ENCODE measurements at regions not wholly inside any gene's neighbourhood (a gene's known extent, or its start where the extent isn't known, plus 50 kb on each side); places are given as distances from the start of the nearest gene placed in this dataset.

GRCh38 chr6:151730496-151730870 is 77.0 kb upstream of the ESR1 start:
- DNase-seq (ENCODE audit: extremely low spot score), result no peak
- POLR2A ChIA-PET, result no interaction called here
- CTCF ChIA-PET, result no interaction called here
- TF ChIP-seq SP1 (IDR thresholded peaks at IDR 0.05) (no peak), LEF1 (IDR thresholded peaks at IDR 0.05; ENCODE audit: borderline replicate concordance) (no peak), ELF4 (IDR thresholded peaks at IDR 0.05) (no peak), FOXM1 (IDR thresholded peaks at IDR 0.05; ENCODE audit: borderline replicate concordance) (no peak), FOXA1 (IDR thresholded peaks at IDR 0.05) (no peak), BHLHE40 (IDR thresholded peaks at IDR 0.05; ENCODE audit: borderline replicate concordance) (no peak), ZNF384 (IDR thresholded peaks at IDR 0.05) (no peak), CTBP1 (IDR thresholded peaks at IDR 0.05; ENCODE audit: borderline replicate concordance) (no peak), NFRKB (IDR thresholded peaks at IDR 0.05) (no peak), TARDBP (IDR thresholded peaks at IDR 0.05) (no peak)

- no peak for DNase-seq (ENCODE audit: extremely low spot score)
- ChIA-PET POLR2A (no interaction called here), CTCF (interaction anchor here (0.6 kb wide), 1 partner anchor 1608 kb away, joined by 3 read pairs; no protein-coding TSS in a partner anchor)
- TF ChIP-seq, protein P1, sequence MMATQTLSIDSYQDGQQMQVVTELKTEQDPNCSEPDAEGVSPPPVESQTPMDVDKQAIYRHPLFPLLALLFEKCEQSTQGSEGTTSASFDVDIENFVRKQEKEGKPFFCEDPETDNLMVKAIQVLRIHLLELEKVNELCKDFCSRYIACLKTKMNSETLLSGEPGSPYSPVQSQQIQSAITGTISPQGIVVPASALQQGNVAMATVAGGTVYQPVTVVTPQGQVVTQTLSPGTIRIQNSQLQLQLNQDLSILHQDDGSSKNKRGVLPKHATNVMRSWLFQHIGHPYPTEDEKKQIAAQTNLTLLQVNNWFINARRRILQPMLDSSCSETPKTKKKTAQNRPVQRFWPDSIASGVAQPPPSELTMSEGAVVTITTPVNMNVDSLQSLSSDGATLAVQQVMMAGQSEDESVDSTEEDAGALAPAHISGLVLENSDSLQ (IDR thresholded peaks at IDR 0.05), result no peak
- TF ChIP-seq TARDBP (IDR thresholded peaks at IDR 0.05) (no peak), SP1 (IDR thresholded peaks at IDR 0.05) (no peak), ARNT (IDR thresholded peaks at IDR 0.05) (no peak), LEF1 (IDR thresholded peaks at IDR 0.05; ENCODE audit: borderline replicate concordance) (no peak), FOXK2 (IDR thresholded peaks at IDR 0.05) (no peak), ZNF384 (IDR thresholded peaks at IDR 0.05) (no peak), HDGF (IDR thresholded peaks at IDR 0.05; ENCODE audit: borderline replicate concordance) (no peak), L3MBTL2 (conservative IDR thresholded peaks at IDR 0.05) (no peak), SUZ12 (IDR thresholded peaks at IDR 0.05) (no peak), FOXA1 (IDR thresholded peaks at IDR 0.05) (no peak), NFRKB (IDR thresholded peaks at IDR 0.05) (no peak), ELF4 (IDR thresholded peaks at IDR 0.05) (no peak), BHLHE40 (IDR thresholded peaks at IDR 0.05; ENCODE audit: borderline replicate concordance) (no peak)
Observed at GRCh38 chr6:151731313-151731712, 76.2 kb upstream of the ESR1 start.

GRCh38 chr6:151733680-151734320 is 73.7 kb upstream of the ESR1 start:
- ChIA-PET CTCF (interaction anchor here (0.6 kb wide), 2 partner anchors 544 to 946 kb away, joined by 3 read pairs; no protein-coding TSS in a partner anchor), POLR2A (no interaction called here)
- DNase-seq (ENCODE audit: extremely low spot score), result no peak
- TF ChIP-seq LEF1 (IDR thresholded peaks at IDR 0.05; ENCODE audit: borderline replicate concordance) (no peak), TARDBP (IDR thresholded peaks at IDR 0.05) (no peak), BHLHE40 (IDR thresholded peaks at IDR 0.05; ENCODE audit: borderline replicate concordance) (no peak), ARNT (IDR thresholded peaks at IDR 0.05) (no peak), ELF4 (IDR thresholded peaks at IDR 0.05) (no peak), SUZ12 (IDR thresholded peaks at IDR 0.05) (no peak), FOXK2 (IDR thresholded peaks at IDR 0.05) (no peak), ZNF384 (IDR thresholded peaks at IDR 0.05) (no peak), HDGF (IDR thresholded peaks at IDR 0.05; ENCODE audit: borderline replicate concordance) (no peak), NFRKB (IDR thresholded peaks at IDR 0.05) (no peak), L3MBTL2 (conservative IDR thresholded peaks at IDR 0.05) (no peak), CTBP1 (IDR thresholded peaks at IDR 0.05; ENCODE audit: borderline replicate concordance) (no peak), FOXA1 (IDR thresholded peaks at IDR 0.05) (no peak), FOXM1 (IDR thresholded peaks at IDR 0.05; ENCODE audit: borderline replicate concordance) (no peak), SP1 (IDR thresholded peaks at IDR 0.05) (no peak)
- TF ChIP-seq, protein P1 (IDR thresholded peaks at IDR 0.05), result no peak

DNA sequence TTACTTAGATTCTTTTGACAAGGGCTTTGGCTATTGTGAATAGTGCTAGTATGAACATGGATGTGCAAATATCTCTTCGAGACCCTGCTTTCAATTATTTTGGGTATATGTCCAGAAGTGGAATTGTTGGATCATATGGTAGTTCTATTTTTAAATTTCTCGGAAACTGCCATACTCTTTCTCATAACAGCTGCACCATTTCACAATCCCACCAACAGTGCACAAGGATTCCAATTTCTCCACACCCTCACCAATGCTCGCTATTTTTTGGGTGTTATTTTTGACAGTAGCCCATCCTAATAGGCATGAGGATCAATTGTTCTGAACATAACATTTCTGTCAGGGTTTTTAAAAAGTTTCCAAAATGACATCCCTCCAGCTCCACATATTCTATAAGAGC is 69.2 kb upstream of the ESR1 start:
- no peak for DNase-seq (ENCODE audit: extremely low spot score)
- CTCF ChIA-PET, result no interaction called here
- no peak for TF ChIP-seq FOXM1 (IDR thresholded peaks at IDR 0.05; ENCODE audit: borderline replicate concordance)
- TF ChIP-seq, protein P1 (IDR thresholded peaks at IDR 0.05), result no peak
- TF ChIP-seq LEF1 (IDR thresholded peaks at IDR 0.05; ENCODE audit: borderline replicate concordance), result no peak
- POLR2A ChIA-PET, result no interaction called here

- TF ChIP-seq FOXM1 (IDR thresholded peaks at IDR 0.05; ENCODE audit: borderline replicate concordance) (no peak), NFRKB (IDR thresholded peaks at IDR 0.05) (no peak), TARDBP (IDR thresholded peaks at IDR 0.05) (no peak), FOXK2 (IDR thresholded peaks at IDR 0.05) (no peak)
- ChIA-PET POLR2A (no interaction called here), CTCF (no interaction called here)
- DNase-seq (ENCODE audit: extremely low spot score), result no peak
Observed at GRCh38 chr6:151738960-151739359, 68.5 kb upstream of the ESR1 start.

GRCh38 chr6:151740820-151741219 is 66.7 kb upstream of the ESR1 start:
- TF ChIP-seq BHLHE40 (IDR thresholded peaks at IDR 0.05; ENCODE audit: borderline replicate concordance) (no peak), LEF1 (IDR thresholded peaks at IDR 0.05; ENCODE audit: borderline replicate concordance) (no peak), HDGF (IDR thresholded peaks at IDR 0.05; ENCODE audit: borderline replicate concordance) (no peak), FOXA1 (IDR thresholded peaks at IDR 0.05) (no peak), NFRKB (IDR thresholded peaks at IDR 0.05) (no peak), CTBP1 (IDR thresholded peaks at IDR 0.05; ENCODE audit: borderline replicate concordance) (no peak), L3MBTL2 (conservative IDR thresholded peaks at IDR 0.05) (no peak), SUZ12 (IDR thresholded peaks at IDR 0.05) (no peak), TARDBP (IDR thresholded peaks at IDR 0.05) (no peak), ZNF384 (IDR thresholded peaks at IDR 0.05) (no peak), SP1 (IDR thresholded peaks at IDR 0.05) (no peak), ELF4 (IDR thresholded peaks at IDR 0.05) (no peak), FOXK2 (IDR thresholded peaks at IDR 0.05) (no peak), ARNT (IDR thresholded peaks at IDR 0.05) (no peak), FOXM1 (IDR thresholded peaks at IDR 0.05; ENCODE audit: borderline replicate concordance) (no peak)
- TF ChIP-seq, protein P1 (IDR thresholded peaks at IDR 0.05), result no peak
- DNase-seq (ENCODE audit: extremely low spot score), result no peak
- ChIA-PET POLR2A (no interaction called here), CTCF (no interaction called here)
